ENCODE measurements at regions not wholly inside any gene's neighbourhood (a gene's known extent, or its start where the extent isn't known, plus 50 kb on each side); places are given as distances from the start of the nearest gene placed in this dataset.

- Mint-ChIP-seq H3K9me3 (peaks cover under 1% of the 10 kb centered on the region), H3K4me3 (no peak overlapping the region), H3K36me3 (ENCODE audit: low read depth) (no peaks in the 10 kb centered on the region), H3K27ac (no peak overlapping the region), H3K27me3 (no peaks in the 10 kb centered on the region), H3K4me1 (ENCODE audit: low read depth) (no peaks in the 10 kb centered on the region)
- intact Hi-C loops (cut with micrococcal nuclease) = no loop called here
Measured at GRCh38 chr12:91511795-91512420, 329.3 kb upstream of the DCN start.

GRCh38 chr12:91507754-91508153, 325.1 kb upstream of the DCN start:
- Mint-ChIP-seq H3K4me3 (no peak overlapping the region), H3K27ac (no peak overlapping the region), H3K9me3 (no peaks in the 10 kb centered on the region), H3K36me3 (ENCODE audit: low read depth) (no peaks in the 10 kb centered on the region), H3K27me3 (no peaks in the 10 kb centered on the region), H3K4me1 (ENCODE audit: low read depth) (no peaks in the 10 kb centered on the region)
- intact Hi-C loops (cut with micrococcal nuclease) = no loop called here

- Mint-ChIP-seq H3K27ac (no peak overlapping the region), H3K4me1 (ENCODE audit: low read depth) (no peaks in the 10 kb centered on the region), H3K27me3 (no peaks in the 10 kb centered on the region), H3K36me3 (ENCODE audit: low read depth) (no peaks in the 10 kb centered on the region), H3K9me3 (no peaks in the 10 kb centered on the region), H3K4me3 (no peak overlapping the region)
- intact Hi-C loops (cut with micrococcal nuclease) = no loop called here
Measured at GRCh38 chr12:91506452-91506851, 323.8 kb upstream of the DCN start.

GRCh38 chr12:91505006-91505405, 322.4 kb upstream of the DCN start:
- intact Hi-C loops (cut with micrococcal nuclease) = no loop called here
- Mint-ChIP-seq H3K4me1 (ENCODE audit: low read depth) (no peaks in the 10 kb centered on the region), H3K36me3 (ENCODE audit: low read depth) (no peaks in the 10 kb centered on the region), H3K4me3 (no peak overlapping the region), H3K9me3 (no peaks in the 10 kb centered on the region), H3K27me3 (no peaks in the 10 kb centered on the region), H3K27ac (no peak overlapping the region)

GRCh38 chr12:91502208-91502607, 319.6 kb upstream of the DCN start:
- H3K36me3 Mint-ChIP-seq (ENCODE audit: low read depth) = no peaks in the 10 kb centered on the region
- no peaks in the 10 kb centered on the region for H3K27me3 Mint-ChIP-seq
- H3K27ac Mint-ChIP-seq = no peak overlapping the region
- intact Hi-C loops (cut with micrococcal nuclease) = no loop called here
- no peaks in the 10 kb centered on the region for H3K9me3 Mint-ChIP-seq
- H3K4me1 Mint-ChIP-seq (ENCODE audit: low read depth) = no peaks in the 10 kb centered on the region
- no peak overlapping the region for H3K4me3 Mint-ChIP-seq

- Mint-ChIP-seq H3K9me3 (no peaks in the 10 kb centered on the region), H3K27ac (no peak overlapping the region), H3K4me3 (no peak overlapping the region), H3K36me3 (ENCODE audit: low read depth) (no peaks in the 10 kb centered on the region), H3K4me1 (ENCODE audit: low read depth) (no peaks in the 10 kb centered on the region), H3K27me3 (no peaks in the 10 kb centered on the region)
- intact Hi-C loops (cut with micrococcal nuclease) = no loop called here
Measured at GRCh38 chr12:91496337-91496736, 313.7 kb upstream of the DCN start.

- Mint-ChIP-seq H3K36me3 (ENCODE audit: low read depth) (no peaks in the 10 kb centered on the region), H3K27ac (no peak overlapping the region), H3K4me1 (ENCODE audit: low read depth) (no peaks in the 10 kb centered on the region), H3K4me3 (no peak overlapping the region), H3K27me3 (no peaks in the 10 kb centered on the region), H3K9me3 (no peaks in the 10 kb centered on the region)
- intact Hi-C loops (cut with micrococcal nuclease) = no loop called here
Measured at GRCh38 chr12:91493308-91493707, 310.7 kb upstream of the DCN start.

- H3K27ac Mint-ChIP-seq = no peak overlapping the region
- H3K36me3 Mint-ChIP-seq (ENCODE audit: low read depth) = no peaks in the 10 kb centered on the region
- no peak overlapping the region for H3K4me3 Mint-ChIP-seq
- H3K4me1 Mint-ChIP-seq (ENCODE audit: low read depth) = no peaks in the 10 kb centered on the region
- H3K27me3 Mint-ChIP-seq = no peaks in the 10 kb centered on the region
- intact Hi-C loops (cut with micrococcal nuclease) = no loop called here
- H3K9me3 Mint-ChIP-seq = no peaks in the 10 kb centered on the region
Measured at GRCh38 chr12:91492648-91493047, 310.0 kb upstream of the DCN start.

- intact Hi-C loops (cut with micrococcal nuclease) = no loop called here
- Mint-ChIP-seq H3K27me3 (no peaks in the 10 kb centered on the region), H3K4me1 (ENCODE audit: low read depth) (no peaks in the 10 kb centered on the region), H3K9me3 (peaks cover 7% of the 10 kb centered on the region), H3K36me3 (ENCODE audit: low read depth) (no peaks in the 10 kb centered on the region), H3K4me3 (no peak overlapping the region), H3K27ac (no peak overlapping the region)
Measured at GRCh38 chr12:91490667-91491311, 308.2 kb upstream of the DCN start.

GRCh38 chr12:91483471-91483985, 300.9 kb upstream of the DCN start:
- H3K4me1 Mint-ChIP-seq (ENCODE audit: low read depth) = no peaks in the 10 kb centered on the region

GRCh38 chr12:91482231-91482630, 299.6 kb upstream of the DCN start:
- Mint-ChIP-seq H3K27ac (no peak overlapping the region), H3K4me1 (ENCODE audit: low read depth) (no peaks in the 10 kb centered on the region), H3K27me3 (no peaks in the 10 kb centered on the region), H3K9me3 (peaks cover 15% of the 10 kb centered on the region), H3K4me3 (no peak overlapping the region), H3K36me3 (ENCODE audit: low read depth) (no peaks in the 10 kb centered on the region)
- intact Hi-C loops (cut with micrococcal nuclease) = no loop called here

More at GRCh38 chr12:91483471-91483985, 300.9 kb upstream of the DCN start:
- Mint-ChIP-seq H3K9me3 (peaks cover 15% of the 10 kb centered on the region), H3K27ac (no peak overlapping the region), H3K4me3 (no peak overlapping the region), H3K36me3 (ENCODE audit: low read depth) (no peaks in the 10 kb centered on the region), H3K27me3 (no peaks in the 10 kb centered on the region)
- intact Hi-C loops (cut with micrococcal nuclease) = no loop called here

GRCh38 chr12:91478500-91478899, 295.9 kb upstream of the DCN start:
- peaks cover 16% of the 10 kb centered on the region for H3K9me3 Mint-ChIP-seq
- H3K36me3 Mint-ChIP-seq (ENCODE audit: low read depth) = no peaks in the 10 kb centered on the region
- no peaks in the 10 kb centered on the region for H3K4me1 Mint-ChIP-seq (ENCODE audit: low read depth)
- intact Hi-C loops (cut with micrococcal nuclease) = no loop called here
- no peak overlapping the region for H3K27ac Mint-ChIP-seq
- no peak overlapping the region for H3K4me3 Mint-ChIP-seq
- H3K27me3 Mint-ChIP-seq = no peaks in the 10 kb centered on the region

- H3K9me3 Mint-ChIP-seq = no peaks in the 10 kb centered on the region
- no peak overlapping the region for H3K4me3 Mint-ChIP-seq
- no peaks in the 10 kb centered on the region for H3K27me3 Mint-ChIP-seq
- no peak overlapping the region for H3K27ac Mint-ChIP-seq
- H3K36me3 Mint-ChIP-seq (ENCODE audit: low read depth) = no peaks in the 10 kb centered on the region
- no peaks in the 10 kb centered on the region for H3K4me1 Mint-ChIP-seq (ENCODE audit: low read depth)
- intact Hi-C loops (cut with micrococcal nuclease) = no loop called here
Measured at GRCh38 chr12:91467686-91468085, 285.1 kb upstream of the DCN start.

- Mint-ChIP-seq H3K36me3 (ENCODE audit: low read depth) (no peaks in the 10 kb centered on the region), H3K9me3 (no peaks in the 10 kb centered on the region), H3K4me3 (no peak overlapping the region), H3K27ac (no peak overlapping the region), H3K27me3 (no peaks in the 10 kb centered on the region), H3K4me1 (ENCODE audit: low read depth) (no peaks in the 10 kb centered on the region)
- intact Hi-C loops (cut with micrococcal nuclease) = no loop called here
Measured at GRCh38 chr12:91461061-91461460, 278.4 kb upstream of the DCN start.

GRCh38 chr12:91460469-91460868, 277.9 kb upstream of the DCN start:
- H3K9me3 Mint-ChIP-seq = no peaks in the 10 kb centered on the region
- intact Hi-C loops (cut with micrococcal nuclease) = no loop called here
- H3K27me3 Mint-ChIP-seq = no peaks in the 10 kb centered on the region
- H3K27ac Mint-ChIP-seq = no peak overlapping the region
- H3K4me1 Mint-ChIP-seq (ENCODE audit: low read depth) = no peaks in the 10 kb centered on the region
- no peak overlapping the region for H3K4me3 Mint-ChIP-seq
- no peaks in the 10 kb centered on the region for H3K36me3 Mint-ChIP-seq (ENCODE audit: low read depth)
